Thoracic aorta (tissue), 2 donors: ENCODE measurements at regions not wholly inside any gene's neighbourhood (a gene's known extent, or its start where the extent isn't known, plus 50 kb on each side); places are given as distances from the start of the nearest gene placed in this dataset.

Experiments used
- ATAC-seq: fragments of 150-250 bp; one replicate; pipeline ENCODE4 v1.8.0; 2017; ENCODE audit warnings: low read depth; ENCODE audit not compliant: insufficient number of reproducible peaks, low FRiP score
- DNase-seq: peaks from one replicate; pipeline ENCODE4 v3.0.0-alpha.2; 2020; ENCODE audit warnings: low spot score
- H3K27ac ChIP-seq, 2 donors: fragments of 200-600 bp; sonication (generic); 1 replicate in 1 of 2; 2 replicates in 1 of 2; pipeline ENCODE4 v1.5.1; 2016; ENCODE audit warnings: mild to moderate bottlenecking in 2 of 2, moderate library complexity in 2 of 2
- H3K27me3 ChIP-seq: fragments of 200-600 bp; sonication (generic); replicated peaks from 2 replicates; pipeline ENCODE4 v1.6.0; 2016; ENCODE audit warnings: mild to moderate bottlenecking; ENCODE audit not compliant: insufficient read depth
- H3K36me3 ChIP-seq: fragments of 200-600 bp; sonication (generic); one replicate; pipeline ENCODE4 v1.5.1; 2016
- H3K4me1 ChIP-seq, 2 donors: fragments of 200-600 bp; sonication (generic); 1 replicate in 1 of 2; 2 replicates in 1 of 2; pipeline versions ENCODE4 v1.5.1 to v1.6.0; 2016; ENCODE audit warnings: low read depth in 2 of 2, mild to moderate bottlenecking in 1 of 2; ENCODE audit not compliant: control insufficient read depth in 1 of 2
- H3K4me3 ChIP-seq: fragments of 200-600 bp; sonication (generic); 2 replicates; pipeline ENCODE4 v1.5.1; 2016; ENCODE audit warnings: mild to moderate bottlenecking
- H3K9me3 ChIP-seq: fragments of 200-600 bp; sonication (generic); 2 replicates; pipeline ENCODE4 v1.5.1; 2016
- TF ChIP-seq, protein P1 (sequence below): fragments of 200-600 bp; sonication (generic); IDR thresholded peaks from one replicate; pipeline ENCODE4 v1.5.1; 2019; ENCODE audit warnings: antibody characterized with exemption

DNA sequence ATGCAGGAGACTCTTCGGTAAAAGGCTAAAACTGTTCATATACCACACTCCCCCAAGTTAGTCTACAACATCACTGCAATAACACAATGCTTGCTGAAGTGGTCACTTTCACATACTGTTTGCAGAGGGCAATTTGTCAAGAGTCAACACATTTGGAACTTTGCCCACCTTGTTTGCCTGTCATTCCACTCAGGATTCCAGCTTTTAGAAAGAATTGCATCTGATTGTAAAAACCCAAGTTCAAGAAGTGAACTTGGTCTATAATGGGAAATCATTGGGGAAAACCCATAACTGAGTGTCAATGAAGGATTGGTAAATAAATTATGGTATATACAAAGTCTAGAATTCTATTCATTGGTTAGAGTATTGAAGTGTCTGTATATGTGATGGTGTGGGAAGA is 120.5 kb downstream of the GADD45G start:
- Histone ChIP-seq H3K27ac (no peak overlapping the region), H3K4me1 (no peaks in the 10 kb centered on the region), H3K36me3 (no peaks in the 10 kb centered on the region), H3K9me3 (no peaks in the 10 kb centered on the region), H3K4me3 (no peak overlapping the region), H3K27me3 (no peaks in the 10 kb centered on the region)
- DNase-seq (no peak), ATAC-seq (no peak)
- TF ChIP-seq, protein P1, sequence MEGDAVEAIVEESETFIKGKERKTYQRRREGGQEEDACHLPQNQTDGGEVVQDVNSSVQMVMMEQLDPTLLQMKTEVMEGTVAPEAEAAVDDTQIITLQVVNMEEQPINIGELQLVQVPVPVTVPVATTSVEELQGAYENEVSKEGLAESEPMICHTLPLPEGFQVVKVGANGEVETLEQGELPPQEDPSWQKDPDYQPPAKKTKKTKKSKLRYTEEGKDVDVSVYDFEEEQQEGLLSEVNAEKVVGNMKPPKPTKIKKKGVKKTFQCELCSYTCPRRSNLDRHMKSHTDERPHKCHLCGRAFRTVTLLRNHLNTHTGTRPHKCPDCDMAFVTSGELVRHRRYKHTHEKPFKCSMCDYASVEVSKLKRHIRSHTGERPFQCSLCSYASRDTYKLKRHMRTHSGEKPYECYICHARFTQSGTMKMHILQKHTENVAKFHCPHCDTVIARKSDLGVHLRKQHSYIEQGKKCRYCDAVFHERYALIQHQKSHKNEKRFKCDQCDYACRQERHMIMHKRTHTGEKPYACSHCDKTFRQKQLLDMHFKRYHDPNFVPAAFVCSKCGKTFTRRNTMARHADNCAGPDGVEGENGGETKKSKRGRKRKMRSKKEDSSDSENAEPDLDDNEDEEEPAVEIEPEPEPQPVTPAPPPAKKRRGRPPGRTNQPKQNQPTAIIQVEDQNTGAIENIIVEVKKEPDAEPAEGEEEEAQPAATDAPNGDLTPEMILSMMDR = no peak

GRCh38 chr9:89729954-89730530 is 125.2 kb downstream of the GADD45G start:
- TF ChIP-seq, protein P1 = no peak
- Histone ChIP-seq H3K27ac (no peak overlapping the region), H3K27me3 (no peaks in the 10 kb centered on the region), H3K36me3 (no peaks in the 10 kb centered on the region), H3K4me3 (no peak overlapping the region), H3K9me3 (no peaks in the 10 kb centered on the region), H3K4me1 (no peaks in the 10 kb centered on the region)
- DNase-seq (no peak), ATAC-seq (no peak)

DNA sequence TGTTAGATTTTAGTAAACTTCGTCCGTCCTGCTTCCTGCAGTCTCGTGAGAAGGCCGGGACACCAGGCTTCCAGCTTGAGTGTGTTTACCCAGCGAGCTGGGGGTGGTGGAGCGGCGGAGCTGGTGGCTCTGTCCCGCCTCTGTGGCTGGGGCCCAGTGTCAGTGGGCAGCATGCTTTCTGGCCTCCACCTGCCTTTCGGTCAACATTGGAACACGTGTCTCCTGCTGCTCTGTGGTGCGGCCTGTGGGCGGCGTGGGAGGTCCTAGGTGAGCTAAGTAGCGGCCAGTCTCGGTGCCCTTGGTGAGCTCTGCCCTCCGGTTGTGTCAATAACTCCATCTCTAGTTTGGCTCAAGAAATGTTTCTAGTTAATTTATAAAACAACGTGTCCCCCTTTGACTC is 125.9 kb downstream of the GADD45G start:
- H3K36me3 ChIP-seq = no peaks in the 10 kb centered on the region
- DNase-seq (no peak), ATAC-seq (no peak)

GRCh38 chr9:89731262-89732182 is 126.7 kb downstream of the GADD45G start:
- no peaks in the 10 kb centered on the region for H3K9me3 ChIP-seq
- DNase-seq = no peak
- no peak overlapping the region for H3K4me3 ChIP-seq
- H3K4me1 ChIP-seq = no peaks in the 10 kb centered on the region
- H3K27me3 ChIP-seq = no peaks in the 10 kb centered on the region
- no peak for ATAC-seq
- TF ChIP-seq, protein P1 = no peak
- no peaks in the 10 kb centered on the region for H3K36me3 ChIP-seq
- no peak overlapping the region for H3K27ac ChIP-seq

More for the DNA sequence above, 125.9 kb downstream of the GADD45G start:
- H3K9me3 ChIP-seq = no peaks in the 10 kb centered on the region
- H3K27ac ChIP-seq = no peak overlapping the region
- TF ChIP-seq, protein P1 = no peak
- no peak overlapping the region for H3K4me3 ChIP-seq
- no peaks in the 10 kb centered on the region for H3K4me1 ChIP-seq
- no peaks in the 10 kb centered on the region for H3K27me3 ChIP-seq

GRCh38 chr9:89732295-89732938 is 127.6 kb downstream of the GADD45G start:
- no peak overlapping the region for H3K27ac ChIP-seq
- no peaks in the 10 kb centered on the region for H3K4me1 ChIP-seq
- no peak overlapping the region for H3K4me3 ChIP-seq
- no peaks in the 10 kb centered on the region for H3K9me3 ChIP-seq
- H3K36me3 ChIP-seq = no peaks in the 10 kb centered on the region
- TF ChIP-seq, protein P1 = no peak
- ATAC-seq (no peak), DNase-seq (no peak)
- H3K27me3 ChIP-seq = no peaks in the 10 kb centered on the region
